Gastroesophageal sphincter (tissue), 3 donors: ENCODE measurements at regions not wholly inside any gene's neighbourhood (a gene's known extent, or its start where the extent isn't known, plus 50 kb on each side); places are given as distances from the start of the nearest gene placed in this dataset.

Experiments used
- EP300 ChIP-seq: sonication (generic); formaldehyde crosslinking; IDR thresholded peaks from one replicate; pipeline ENCODE4 v1.6.1; 2017; ENCODE audit warnings: antibody characterized with exemption, mild to moderate bottlenecking
- POLR2A ChIP-seq, 2 donors: fragments of 450-650 bp; IDR thresholded peaks; one replicate each; pipeline ENCODE4 v1.6.1; 2017; ENCODE audit warnings: antibody characterized with exemption in 2 of 2, mild to moderate bottlenecking in 2 of 2, moderate library complexity in 1 of 2
- POLR2AphosphoS5 ChIP-seq: sonication (generic); formaldehyde crosslinking; IDR thresholded peaks from one replicate; pipeline ENCODE4 v1.6.1; 2017; ENCODE audit warnings: antibody characterized with exemption
- TF ChIP-seq, protein P1 (sequence below), 4 experiments: fragments of 200-600 bp in 2 of 4; fragments of 450-650 bp in 2 of 4; sonication (generic) in 1 of 4; IDR thresholded peaks; one replicate each; pipeline ENCODE4 v1.5.1; 2017 to 2019; ENCODE audit warnings: antibody characterized with exemption in 4 of 4, mild to moderate bottlenecking in 2 of 4, moderate library complexity in 2 of 4

DNA sequence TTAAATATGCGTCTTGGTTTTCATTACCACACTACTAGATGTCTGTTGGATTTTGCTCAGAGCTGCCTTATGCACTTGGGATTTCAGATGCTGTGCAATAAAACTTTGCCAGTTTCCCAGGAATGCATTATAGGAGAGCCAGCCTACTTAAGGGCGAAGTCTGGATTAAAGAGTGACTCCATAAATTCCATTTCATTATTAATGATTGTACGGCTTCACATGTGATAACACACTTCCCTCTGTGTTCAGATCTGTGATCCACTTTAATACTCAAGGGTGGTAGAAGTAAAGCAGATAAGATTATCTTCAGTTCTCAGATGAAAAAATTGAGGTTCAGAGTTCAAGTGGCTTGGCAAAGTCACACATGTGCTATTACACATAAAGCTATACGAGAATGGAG, 110.2 kb downstream of the C11orf91 start:
- TF ChIP-seq POLR2A (IDR thresholded peaks at IDR 0.05) (no peak), POLR2AphosphoS5 (no peak), EP300 (no peak)
- TF ChIP-seq, protein P1, sequence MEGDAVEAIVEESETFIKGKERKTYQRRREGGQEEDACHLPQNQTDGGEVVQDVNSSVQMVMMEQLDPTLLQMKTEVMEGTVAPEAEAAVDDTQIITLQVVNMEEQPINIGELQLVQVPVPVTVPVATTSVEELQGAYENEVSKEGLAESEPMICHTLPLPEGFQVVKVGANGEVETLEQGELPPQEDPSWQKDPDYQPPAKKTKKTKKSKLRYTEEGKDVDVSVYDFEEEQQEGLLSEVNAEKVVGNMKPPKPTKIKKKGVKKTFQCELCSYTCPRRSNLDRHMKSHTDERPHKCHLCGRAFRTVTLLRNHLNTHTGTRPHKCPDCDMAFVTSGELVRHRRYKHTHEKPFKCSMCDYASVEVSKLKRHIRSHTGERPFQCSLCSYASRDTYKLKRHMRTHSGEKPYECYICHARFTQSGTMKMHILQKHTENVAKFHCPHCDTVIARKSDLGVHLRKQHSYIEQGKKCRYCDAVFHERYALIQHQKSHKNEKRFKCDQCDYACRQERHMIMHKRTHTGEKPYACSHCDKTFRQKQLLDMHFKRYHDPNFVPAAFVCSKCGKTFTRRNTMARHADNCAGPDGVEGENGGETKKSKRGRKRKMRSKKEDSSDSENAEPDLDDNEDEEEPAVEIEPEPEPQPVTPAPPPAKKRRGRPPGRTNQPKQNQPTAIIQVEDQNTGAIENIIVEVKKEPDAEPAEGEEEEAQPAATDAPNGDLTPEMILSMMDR (IDR thresholded peaks at IDR 0.05), result no peak
